Non-pigmented ciliary epithelial cell (primary cell): ENCODE measurements at regions not wholly inside any gene's neighbourhood (a gene's known extent, or its start where the extent isn't known, plus 50 kb on each side); places are given as distances from the start of the nearest gene placed in this dataset.
"Not testable (repeated sequence)": the region's sequence is repeated elsewhere in the genome, so short reads cannot be mapped to it uniquely, and the experiment has no call there.

ENCODE experiments used
- DNase-seq: peaks from one replicate; pipeline ENCODE4 v3.0.0-alpha.2; 2010; ENCODE audit warnings: low read depth

GRCh38 chr4:103307453-103308247 is 109.5 kb upstream of the CENPE start:
- DNase-seq: no peak

GRCh38 chr4:103306870-103307375 is 108.8 kb upstream of the CENPE start:
- DNase-seq: no peak

GRCh38 chr4:103305355-103305754 is 107.2 kb upstream of the CENPE start:
- no peak for DNase-seq

- DNase-seq: no peak
Observed at GRCh38 chr4:103303011-103303410, 104.9 kb upstream of the CENPE start.

GRCh38 chr4:103292959-103293358 is 94.8 kb upstream of the CENPE start:
- DNase-seq: no peak

- DNase-seq: no peak
Observed at GRCh38 chr4:103292373-103292772, 94.2 kb upstream of the CENPE start.

GRCh38 chr4:103289186-103289585 is 91.0 kb upstream of the CENPE start:
- no peak for DNase-seq

- no peak for DNase-seq
Observed at GRCh38 chr4:103272174-103272573, 74.0 kb upstream of the CENPE start.

GRCh38 chr4:103268746-103269145 is 70.6 kb upstream of the CENPE start:
- no peak for DNase-seq

GRCh38 chr4:103264905-103265304 is 66.8 kb upstream of the CENPE start:
- no peak for DNase-seq

- not testable (repeated sequence) for DNase-seq
Observed at GRCh38 chr4:103256068-103256467, 57.9 kb upstream of the CENPE start.
